Fibroblast of skin of left biceps (primary cell): ENCODE measurements at regions not wholly inside any gene's neighbourhood (a gene's known extent, or its start where the extent isn't known, plus 50 kb on each side); places are given as distances from the start of the nearest gene placed in this dataset.

Experiments used
- DNase-seq, 2 experiments: peaks; one replicate each; pipeline ENCODE4 v3.0.0-alpha.2; 2013; ENCODE audit warnings: low read depth in 2 of 2

GRCh38 chr18:41464278-41464677 lies 490.8 kb upstream of the PIK3C3 start:
- no peak for DNase-seq

- DNase-seq = no peak
Measured at GRCh38 chr18:41462946-41463345, 492.1 kb upstream of the PIK3C3 start.

- no peak for DNase-seq
Measured at GRCh38 chr18:41461114-41461513, 493.9 kb upstream of the PIK3C3 start.

GRCh38 chr18:41459656-41460055 lies 495.4 kb upstream of the PIK3C3 start:
- DNase-seq = no peak

GRCh38 chr18:41458376-41458775 lies 496.7 kb upstream of the PIK3C3 start:
- DNase-seq = no peak

GRCh38 chr18:41457765-41458326 lies 497.2 kb upstream of the PIK3C3 start:
- no peak for DNase-seq

GRCh38 chr18:41456831-41457230 lies 498.2 kb upstream of the PIK3C3 start:
- no peak for DNase-seq

GRCh38 chr18:41449612-41450011 lies 505.4 kb upstream of the PIK3C3 start:
- no peak for DNase-seq

GRCh38 chr18:41444943-41445342 lies 510.1 kb upstream of the PIK3C3 start:
- DNase-seq = no peak

- DNase-seq = no peak
Measured at GRCh38 chr18:41436772-41437171, 518.3 kb upstream of the PIK3C3 start.

- no peak for DNase-seq
Measured at GRCh38 chr18:41418598-41418997, 536.4 kb upstream of the PIK3C3 start.

- DNase-seq = no peak
Measured at GRCh38 chr18:41416044-41416443, 539.0 kb upstream of the PIK3C3 start.

- DNase-seq = no peak
Measured at GRCh38 chr18:41410006-41410405, 545.0 kb upstream of the PIK3C3 start.

- no peak for DNase-seq
Measured at GRCh38 chr18:41406834-41407233, 548.2 kb upstream of the PIK3C3 start.

GRCh38 chr18:41396861-41397260 lies 558.2 kb upstream of the PIK3C3 start:
- DNase-seq = no peak

- no peak for DNase-seq
Measured at GRCh38 chr18:41396211-41396610, 558.8 kb upstream of the PIK3C3 start.

GRCh38 chr18:41395695-41396094 lies 559.3 kb upstream of the PIK3C3 start:
- DNase-seq = no peak

- peak; percentile 37 to 44 for DNase-seq
Measured at GRCh38 chr18:41391616-41392595, 563.1 kb upstream of the PIK3C3 start.

GRCh38 chr18:41390309-41390708 lies 564.7 kb upstream of the PIK3C3 start:
- no peak for DNase-seq

GRCh38 chr18:41378598-41378997 lies 576.4 kb upstream of the PIK3C3 start:
- peak; percentile 31 to 44 for DNase-seq

- DNase-seq = no peak
Measured at GRCh38 chr18:41373612-41374011, 581.4 kb upstream of the PIK3C3 start.

GRCh38 chr18:41372046-41372665 lies 582.9 kb upstream of the PIK3C3 start:
- DNase-seq = no peak
